H1 (cell line): ENCODE measurements at regions not wholly inside any gene's neighbourhood (a gene's known extent, or its start where the extent isn't known, plus 50 kb on each side); places are given as distances from the start of the nearest gene placed in this dataset.

Source experiments
- BRCA1 ChIP-seq: IDR thresholded peaks from 2 replicates; pipeline ENCODE4 v1.6.1; 2012; ENCODE audit warnings: low read depth, low read length, improper control_type of control experiment
- CHD1 ChIP-seq: IDR thresholded peaks from 2 replicates; pipeline ENCODE4 v1.6.1; 2012; ENCODE audit warnings: low read depth, low read length, improper control_type of control experiment
- POU5F1 ChIP-seq: IDR thresholded peaks from 2 replicates; pipeline ENCODE4 v1.6.1; 2011; ENCODE audit warnings: low read depth, mild to moderate bottlenecking, low read length, moderate library complexity
- RFX5 ChIP-seq: IDR thresholded peaks from 2 replicates; pipeline ENCODE4 v1.6.1; 2011; ENCODE audit warnings: low read depth, low read length, improper control_type of control experiment, borderline replicate concordance
- RNF2 ChIP-seq: fragments of 200-900, 300-1000 bp; sonication (generic); IDR thresholded peaks from 2 replicates; pipeline ENCODE4 v1.7.1; 2016; ENCODE audit warnings: borderline replicate concordance, low read depth, mild to moderate bottlenecking, antibody characterized with exemption, low read length; ENCODE audit not compliant: poor library complexity, severe bottlenecking; ENCODE audit errors: missing control alignments
- SRF ChIP-seq: IDR thresholded peaks from 2 replicates; pipeline ENCODE4 v1.6.1; 2011; ENCODE audit warnings: mild to moderate bottlenecking, low read depth, low read length, moderate library complexity
- TBP ChIP-seq: IDR thresholded peaks from 2 replicates; pipeline ENCODE4 v1.6.1; 2011; ENCODE audit warnings: low read depth, low read length, improper control_type of control experiment
- TCF12 ChIP-seq: IDR thresholded peaks from 2 replicates; pipeline ENCODE4 v1.6.1; 2011; ENCODE audit warnings: low read depth, mild to moderate bottlenecking, low read length

DNA sequence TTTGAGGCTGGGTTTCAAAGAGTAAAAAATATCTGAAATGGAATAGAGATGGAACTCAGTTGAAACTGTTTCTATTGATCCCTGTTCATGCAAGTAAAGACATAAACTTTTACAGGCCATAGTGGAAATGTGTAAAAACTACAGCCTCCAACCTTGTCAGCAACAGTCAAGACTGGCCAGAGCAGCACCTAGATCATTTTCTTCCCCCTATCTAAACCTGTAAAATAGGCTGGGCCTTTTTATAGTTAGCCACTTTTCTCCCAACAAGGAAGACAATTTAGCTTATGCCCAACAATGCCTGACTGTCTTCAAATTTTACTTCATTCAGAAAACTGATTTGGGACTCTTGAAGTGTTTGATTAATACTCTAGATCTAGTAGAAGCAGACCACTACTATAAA is 91.5 kb upstream of the CMC1 start (continued):
- TF ChIP-seq BRCA1 (no peak), POU5F1 (no peak), RFX5 (no peak), RNF2 (no peak), TCF12 (no peak), SRF (no peak), TBP (no peak), CHD1 (no peak)
